GM13977 (cell line): ENCODE measurements at regions not wholly inside any gene's neighbourhood (a gene's known extent, or its start where the extent isn't known, plus 50 kb on each side); places are given as distances from the start of the nearest gene placed in this dataset.

Experiments used
- DNase-seq: peaks from one replicate; pipeline ENCODE4 v3.0.0; 2012; ENCODE audit warnings: low spot score
- in situ Hi-C: fragments of 300-500 bp; cut with MboI; formaldehyde crosslinking; loops from one replicate; pipeline ENCODE4 v1.12.0; 2022; ENCODE audit warnings: low sequenced_read_pairs, low pct_unique_long_range_greater_than_20kb, mixed read lengths, inconsistent platforms; ENCODE audit not compliant: unreplicated experiment
- TF ChIP-seq, protein P1 (sequence below): IDR thresholded peaks from 2 replicates; pipeline ENCODE4 v1.5.1; 2012; ENCODE audit warnings: mild to moderate bottlenecking, control low read depth; ENCODE audit not compliant: insufficient read depth; ENCODE audit errors: extremely low read depth, missing control alignments

DNA sequence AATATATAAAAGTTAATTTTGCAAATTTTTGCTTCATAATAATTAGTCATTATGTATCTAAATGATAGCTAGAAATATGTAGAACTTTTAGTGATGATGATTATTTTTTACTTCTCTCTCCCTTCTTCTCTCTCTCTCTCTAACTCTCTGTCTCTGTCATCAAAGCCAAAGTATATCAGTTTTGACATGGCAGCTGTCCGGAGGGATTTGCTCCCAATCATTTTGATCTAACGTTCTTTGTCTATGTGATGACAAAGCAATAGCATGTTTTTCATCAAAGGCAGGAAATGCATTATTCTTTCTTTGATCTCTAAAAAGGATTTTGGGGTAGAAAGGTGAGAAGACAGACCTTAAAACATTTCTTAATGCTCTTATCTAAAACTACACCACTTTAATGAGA is 402.1 kb downstream of the PDGFC start:
- in situ Hi-C loops, result no loop called here
- DNase-seq, result no peak
- TF ChIP-seq, protein P1, sequence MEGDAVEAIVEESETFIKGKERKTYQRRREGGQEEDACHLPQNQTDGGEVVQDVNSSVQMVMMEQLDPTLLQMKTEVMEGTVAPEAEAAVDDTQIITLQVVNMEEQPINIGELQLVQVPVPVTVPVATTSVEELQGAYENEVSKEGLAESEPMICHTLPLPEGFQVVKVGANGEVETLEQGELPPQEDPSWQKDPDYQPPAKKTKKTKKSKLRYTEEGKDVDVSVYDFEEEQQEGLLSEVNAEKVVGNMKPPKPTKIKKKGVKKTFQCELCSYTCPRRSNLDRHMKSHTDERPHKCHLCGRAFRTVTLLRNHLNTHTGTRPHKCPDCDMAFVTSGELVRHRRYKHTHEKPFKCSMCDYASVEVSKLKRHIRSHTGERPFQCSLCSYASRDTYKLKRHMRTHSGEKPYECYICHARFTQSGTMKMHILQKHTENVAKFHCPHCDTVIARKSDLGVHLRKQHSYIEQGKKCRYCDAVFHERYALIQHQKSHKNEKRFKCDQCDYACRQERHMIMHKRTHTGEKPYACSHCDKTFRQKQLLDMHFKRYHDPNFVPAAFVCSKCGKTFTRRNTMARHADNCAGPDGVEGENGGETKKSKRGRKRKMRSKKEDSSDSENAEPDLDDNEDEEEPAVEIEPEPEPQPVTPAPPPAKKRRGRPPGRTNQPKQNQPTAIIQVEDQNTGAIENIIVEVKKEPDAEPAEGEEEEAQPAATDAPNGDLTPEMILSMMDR, result no peak

DNA sequence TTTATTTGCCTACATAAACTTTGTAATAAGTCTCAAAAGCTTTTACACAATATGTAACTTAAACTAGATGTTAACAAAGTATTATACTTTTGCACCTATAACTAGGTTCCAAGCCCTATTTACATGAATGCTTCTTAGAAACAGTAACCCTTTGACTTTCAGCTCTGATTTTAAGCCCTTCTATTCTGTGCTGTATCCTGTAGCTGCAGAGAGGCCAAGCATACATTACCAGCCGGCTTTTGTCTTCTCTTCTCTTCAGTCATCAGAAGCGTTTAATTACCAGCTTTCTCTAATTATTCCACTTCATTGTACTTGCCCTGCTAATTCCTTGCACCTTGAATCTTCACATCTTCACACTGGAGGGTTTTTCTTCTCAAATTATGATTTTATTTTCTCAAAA is 403.1 kb downstream of the PDGFC start:
- TF ChIP-seq, protein P1, result no peak
- in situ Hi-C loops, result no loop called here
- no peak for DNase-seq

DNA sequence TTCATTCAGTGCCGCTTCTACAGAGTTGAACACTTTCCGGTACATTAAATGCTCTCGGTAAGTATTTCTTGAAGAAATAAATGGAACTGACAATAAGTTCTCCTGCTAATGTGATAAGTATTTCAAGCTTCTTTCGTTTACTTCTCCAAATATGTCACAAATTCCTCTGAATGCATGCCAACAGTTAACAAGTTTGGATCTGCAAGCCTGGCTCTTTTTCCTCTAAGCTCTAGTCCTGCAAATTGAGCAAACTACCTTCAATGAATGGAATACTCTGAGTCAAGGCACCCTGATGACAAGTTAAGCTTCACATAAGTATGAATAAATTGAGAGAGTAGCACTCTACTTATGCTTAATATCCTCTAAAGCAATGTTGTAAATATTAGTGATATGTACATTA is 403.6 kb downstream of the PDGFC start:
- no peak for DNase-seq
- in situ Hi-C loops, result no loop called here
- TF ChIP-seq, protein P1, result no peak

DNA sequence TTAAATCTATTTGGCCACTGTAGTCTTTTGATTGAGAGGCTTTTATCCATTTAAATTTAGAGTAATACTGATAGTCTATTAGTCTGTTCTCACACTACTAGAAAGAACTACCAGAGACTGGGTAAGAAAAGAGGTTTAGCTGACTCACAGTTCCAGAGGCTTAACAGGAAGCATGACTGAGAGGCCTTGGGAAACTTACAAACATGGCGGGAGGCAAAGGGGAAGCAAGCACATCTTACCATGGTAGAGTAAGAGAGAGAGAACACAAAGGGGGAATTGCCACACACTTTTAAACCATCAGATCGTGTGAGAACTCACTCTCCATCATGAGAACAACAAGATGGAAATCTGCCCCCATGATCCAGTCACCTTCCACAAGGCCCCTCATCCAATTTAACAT is 410.9 kb downstream of the PDGFC start:
- TF ChIP-seq, protein P1, result no peak
- no peak for DNase-seq
- in situ Hi-C loops, result no loop called here

DNA sequence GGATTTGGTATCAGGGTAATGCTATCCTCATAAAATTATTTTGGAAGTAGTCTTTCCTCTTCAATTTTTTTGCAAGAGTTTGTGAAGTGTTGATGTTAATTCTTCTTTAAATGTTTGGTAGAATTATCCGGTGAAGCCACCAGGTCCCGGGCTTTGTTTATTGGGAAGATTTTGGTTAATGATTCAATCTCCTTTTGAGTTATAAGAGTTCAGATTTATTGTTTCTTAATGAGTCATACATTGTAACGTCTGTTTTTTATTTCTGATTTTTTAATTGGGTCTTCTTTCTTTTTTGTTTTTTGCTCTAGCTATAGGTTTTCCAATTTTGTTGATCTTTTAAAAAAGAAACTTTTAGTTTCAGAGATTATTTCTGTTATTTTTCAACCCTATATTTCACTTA is 412.3 kb downstream of the PDGFC start:
- TF ChIP-seq, protein P1, result no peak
- in situ Hi-C loops, result no loop called here
- no peak for DNase-seq

DNA sequence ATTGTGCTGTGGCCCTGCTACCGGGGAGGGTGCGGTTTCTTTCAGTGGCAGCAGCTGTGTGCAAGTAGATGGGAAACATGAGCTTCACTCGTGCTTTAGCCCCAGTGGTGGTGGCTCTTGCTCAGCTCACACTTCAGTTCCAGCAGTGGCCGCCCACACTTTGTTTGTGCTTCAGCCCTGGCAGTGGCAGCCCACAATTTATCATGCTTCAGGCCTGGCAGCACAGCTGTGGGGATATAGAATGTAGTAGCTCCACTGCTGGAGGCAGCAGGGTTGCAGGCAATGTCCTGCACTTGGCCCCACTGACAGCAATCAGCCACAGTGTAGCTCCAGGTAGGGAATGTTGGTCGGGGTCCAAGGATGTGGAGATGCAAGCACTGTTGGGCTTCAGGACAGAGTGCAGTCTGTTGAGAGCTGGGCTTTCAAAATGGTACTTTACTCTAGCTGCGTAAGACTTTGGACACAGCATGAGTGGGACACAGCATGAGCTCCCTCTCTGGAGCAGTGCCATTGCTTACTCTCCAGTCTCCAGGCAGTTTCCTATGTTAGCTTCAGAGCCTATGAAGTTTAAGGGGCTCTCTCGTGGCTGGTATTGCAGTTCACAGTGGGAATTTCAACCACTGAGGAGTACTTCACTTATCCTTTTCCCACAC is 413.1 kb downstream of the PDGFC start:
- TF ChIP-seq, protein P1, result no peak
- in situ Hi-C loops, result no loop called here
- DNase-seq, result no peak
